Testis (tissue), 2 donors: ENCODE measurements at regions not wholly inside any gene's neighbourhood (a gene's known extent, or its start where the extent isn't known, plus 50 kb on each side); places are given as distances from the start of the nearest gene placed in this dataset.

Source experiments
- POLR2A ChIP-seq: fragments of 450-650 bp; IDR thresholded peaks from one replicate; pipeline ENCODE4 v1.6.1; 2017; ENCODE audit warnings: antibody characterized with exemption, mild to moderate bottlenecking, moderate library complexity
- TF ChIP-seq, protein P1 (sequence below), 3 experiments: fragments of 450-650 bp in 2 of 3; fragments of 200-600 bp in 1 of 3; sonication (generic) in 1 of 3; IDR thresholded peaks; one replicate each; pipeline ENCODE4 v1.5.1; 2016 to 2019; ENCODE audit warnings: antibody characterized with exemption in 3 of 3, mild to moderate bottlenecking in 2 of 3, moderate library complexity in 1 of 3

DNA sequence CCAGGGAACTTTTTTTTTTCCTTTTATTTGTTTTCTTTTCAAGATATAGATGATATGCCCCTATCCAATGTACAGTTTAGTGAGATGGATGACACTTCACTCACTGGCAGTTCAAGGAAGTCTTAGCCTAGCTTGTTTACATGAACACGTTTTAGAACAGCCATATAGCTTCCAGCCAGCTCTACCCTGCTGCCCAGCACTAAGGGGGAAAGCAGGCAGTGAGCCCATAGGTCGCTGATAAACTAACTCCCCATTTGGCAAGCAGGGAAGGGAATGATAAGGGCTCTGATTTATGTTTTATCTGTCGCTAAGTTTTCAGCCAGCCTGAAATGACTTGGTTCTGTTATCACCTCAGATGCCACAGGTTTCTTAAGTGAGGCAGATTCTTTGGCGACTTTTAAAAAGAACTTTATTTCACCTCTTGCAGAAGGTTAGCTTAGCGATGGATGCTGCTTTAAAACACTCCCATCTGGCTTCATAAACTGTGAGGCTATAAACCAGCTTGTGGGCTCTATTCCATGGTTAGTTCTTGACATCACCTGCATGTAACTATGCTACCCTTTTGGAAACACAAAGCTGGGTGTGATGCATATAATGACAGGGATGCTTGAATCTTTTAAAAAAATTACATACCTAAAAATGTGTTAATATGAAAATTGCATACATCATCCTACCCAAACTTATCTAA lies 348.4 kb downstream of the FBXO8 start:
- no peak for TF ChIP-seq POLR2A
- TF ChIP-seq, protein P1, sequence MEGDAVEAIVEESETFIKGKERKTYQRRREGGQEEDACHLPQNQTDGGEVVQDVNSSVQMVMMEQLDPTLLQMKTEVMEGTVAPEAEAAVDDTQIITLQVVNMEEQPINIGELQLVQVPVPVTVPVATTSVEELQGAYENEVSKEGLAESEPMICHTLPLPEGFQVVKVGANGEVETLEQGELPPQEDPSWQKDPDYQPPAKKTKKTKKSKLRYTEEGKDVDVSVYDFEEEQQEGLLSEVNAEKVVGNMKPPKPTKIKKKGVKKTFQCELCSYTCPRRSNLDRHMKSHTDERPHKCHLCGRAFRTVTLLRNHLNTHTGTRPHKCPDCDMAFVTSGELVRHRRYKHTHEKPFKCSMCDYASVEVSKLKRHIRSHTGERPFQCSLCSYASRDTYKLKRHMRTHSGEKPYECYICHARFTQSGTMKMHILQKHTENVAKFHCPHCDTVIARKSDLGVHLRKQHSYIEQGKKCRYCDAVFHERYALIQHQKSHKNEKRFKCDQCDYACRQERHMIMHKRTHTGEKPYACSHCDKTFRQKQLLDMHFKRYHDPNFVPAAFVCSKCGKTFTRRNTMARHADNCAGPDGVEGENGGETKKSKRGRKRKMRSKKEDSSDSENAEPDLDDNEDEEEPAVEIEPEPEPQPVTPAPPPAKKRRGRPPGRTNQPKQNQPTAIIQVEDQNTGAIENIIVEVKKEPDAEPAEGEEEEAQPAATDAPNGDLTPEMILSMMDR (IDR thresholded peaks at IDR 0.05) = no peak
